ENCODE measurements at regions not wholly inside any gene's neighbourhood (a gene's known extent, or its start where the extent isn't known, plus 50 kb on each side); places are given as distances from the start of the nearest gene placed in this dataset.

DNA sequence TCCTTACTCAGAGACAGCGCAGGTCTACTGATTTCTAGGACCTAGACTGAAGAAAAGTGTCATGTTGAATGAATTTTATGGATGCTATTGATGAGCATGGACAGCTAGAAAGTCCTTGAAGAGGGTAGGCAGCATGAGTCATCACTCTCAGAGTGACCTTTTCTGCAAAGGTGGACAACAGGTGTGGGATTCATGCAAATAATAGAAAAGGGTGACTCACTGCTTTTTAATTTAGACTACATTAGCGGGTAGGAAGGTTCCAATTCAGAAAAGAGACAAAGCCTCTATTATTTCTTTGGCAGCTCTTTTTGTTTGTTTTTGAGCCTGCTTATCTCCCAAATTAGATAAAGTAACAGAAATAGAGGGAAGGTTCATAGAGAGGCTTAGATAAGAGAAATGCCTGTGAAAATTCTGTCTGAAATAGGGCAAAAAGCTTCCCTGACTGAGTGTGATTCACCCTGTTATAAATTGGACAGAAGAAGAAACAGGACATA is 191.4 kb downstream of the TENT5A start:
- no peaks in the 10 kb centered on the region for H3K27me3 ChIP-seq (ENCODE audit: control insufficient read depth in 3 of 3, insufficient read depth in 3 of 3, low read depth in 1 of 3, low read length in 3 of 3)
- no peak overlapping the region for H3K18ac ChIP-seq (ENCODE audit: low read length)
- H2BK120ac ChIP-seq (ENCODE audit: low read depth, low read length), result no peak overlapping the region
- no peak overlapping the region for H3K23ac ChIP-seq (ENCODE audit: low read depth, low read length, poor library complexity)
- no peak overlapping the region for H3K9ac ChIP-seq (ENCODE audit: low read depth, low read length, poor library complexity)
- no peak overlapping the region for H2AK5ac ChIP-seq (ENCODE audit: low read depth, low read length)
- H3K4me3 ChIP-seq (ENCODE audit: low read length in 2 of 2), result no peak overlapping the region
- no peak overlapping the region for H2BK12ac ChIP-seq (ENCODE audit: low read length)
- no peak overlapping the region for H2BK5ac ChIP-seq (ENCODE audit: low read length)
- no peak overlapping the region for H3K14ac ChIP-seq (ENCODE audit: low read length)
- H3K36me3 ChIP-seq (replicated peaks in 1 of 2; ENCODE audit: control insufficient read depth in 2 of 2, insufficient read depth in 2 of 2, low read length in 2 of 2), result no peaks in the 10 kb centered on the region
- no peak overlapping the region for H2BK15ac ChIP-seq (ENCODE audit: low read length)
- H2AFZ ChIP-seq (ENCODE audit: low read length), result no peak overlapping the region
- DNase-seq (ENCODE audit: low spot score), result peak; percentile 9
- H4K8ac ChIP-seq (ENCODE audit: low read depth, low read length), result no peak overlapping the region
- H3K27ac ChIP-seq (replicated peaks; ENCODE audit: low read length), result peak overlapping the region; percentile 30
- H3K9me3 ChIP-seq (replicated peaks in 1 of 2; ENCODE audit: control insufficient read depth in 2 of 2, insufficient read depth in 1 of 2, low read depth in 1 of 2, low read length in 2 of 2), result no peaks in the 10 kb centered on the region
- WGBS, 2 donors (ENCODE audit: extremely low coverage in 2 of 2, insufficient read length in 2 of 2, insufficient replicate concordance in 1 of 2), result no CpG with 5 or more reads among the region's 2 CpGs
- no peak overlapping the region for H3K4me2 ChIP-seq (ENCODE audit: insufficient read depth, low read length, poor library complexity, severe bottlenecking)
- no peak overlapping the region for H4K91ac ChIP-seq (ENCODE audit: low read depth, low read length, poor library complexity)
- H3K4me1 ChIP-seq (ENCODE audit: control insufficient read depth in 2 of 2, insufficient read depth in 1 of 2, low read depth in 1 of 2, low read length in 2 of 2), result peaks cover 3 to 12% of the 10 kb centered on the region in 2 donors
- H3K79me1 ChIP-seq (ENCODE audit: low read depth, low read length), result no peaks in the 10 kb centered on the region
- no peak overlapping the region for H3K4ac ChIP-seq (ENCODE audit: low read length)

DNA sequence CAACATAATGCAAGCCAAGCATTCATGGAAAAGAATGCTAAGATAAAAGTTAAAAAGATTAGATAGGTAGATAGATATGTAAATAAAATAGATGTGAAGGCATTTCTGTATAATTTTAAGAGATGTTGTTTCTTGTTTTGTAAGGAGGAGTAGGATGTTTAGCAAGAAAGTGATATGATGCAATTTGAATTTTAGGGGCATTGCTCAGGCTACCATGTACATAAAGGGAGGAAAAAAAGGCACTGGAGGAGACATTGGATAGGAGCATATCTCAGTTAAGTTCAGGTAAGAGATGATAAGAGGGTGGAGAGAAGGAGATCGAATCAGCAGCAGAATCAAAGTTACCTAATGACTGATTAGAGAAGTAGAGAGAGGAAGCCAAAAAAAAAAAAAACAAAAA is 194.7 kb downstream of the TENT5A start:
- Histone ChIP-seq H2BK15ac (ENCODE audit: low read length) (no peak overlapping the region), H3K4ac (ENCODE audit: low read length) (no peak overlapping the region), H3K27me3 (ENCODE audit: control insufficient read depth in 3 of 3, insufficient read depth in 3 of 3, low read depth in 1 of 3, low read length in 3 of 3) (no peaks in the 10 kb centered on the region), H4K8ac (ENCODE audit: low read depth, low read length) (no peak overlapping the region), H3K18ac (ENCODE audit: low read length) (no peak overlapping the region), H2BK12ac (ENCODE audit: low read length) (no peak overlapping the region), H2AFZ (ENCODE audit: low read length) (no peak overlapping the region), H2AK5ac (ENCODE audit: low read depth, low read length) (no peak overlapping the region), H2BK120ac (ENCODE audit: low read depth, low read length) (no peak overlapping the region), H3K79me1 (ENCODE audit: low read depth, low read length) (no peaks in the 10 kb centered on the region), H3K14ac (ENCODE audit: low read length) (no peak overlapping the region), H3K9me3 (replicated peaks in 1 of 2; ENCODE audit: control insufficient read depth in 2 of 2, insufficient read depth in 1 of 2, low read depth in 1 of 2, low read length in 2 of 2) (no peaks in the 10 kb centered on the region), H3K36me3 (replicated peaks in 1 of 2; ENCODE audit: control insufficient read depth in 2 of 2, insufficient read depth in 2 of 2, low read length in 2 of 2) (no peaks in the 10 kb centered on the region), H3K9ac (ENCODE audit: low read depth, low read length, poor library complexity) (no peak overlapping the region), H3K4me2 (ENCODE audit: insufficient read depth, low read length, poor library complexity, severe bottlenecking) (no peak overlapping the region), H3K23ac (ENCODE audit: low read depth, low read length, poor library complexity) (no peak overlapping the region), H4K91ac (ENCODE audit: low read depth, low read length, poor library complexity) (no peak overlapping the region), H3K4me3 (ENCODE audit: low read length in 2 of 2) (no peak overlapping the region), H3K27ac (replicated peaks; ENCODE audit: low read length) (no peak overlapping the region), H3K4me1 (ENCODE audit: control insufficient read depth in 2 of 2, insufficient read depth in 1 of 2, low read depth in 1 of 2, low read length in 2 of 2) (peaks cover 2 to 12% of the 10 kb centered on the region in 2 donors), H2BK5ac (ENCODE audit: low read length) (no peak overlapping the region)
- no peak for DNase-seq (ENCODE audit: low spot score)
- no CpG with 5 or more reads among the region's 1 CpG for WGBS, 2 donors (ENCODE audit: extremely low coverage in 2 of 2, insufficient read length in 2 of 2, insufficient replicate concordance in 1 of 2)

DNA sequence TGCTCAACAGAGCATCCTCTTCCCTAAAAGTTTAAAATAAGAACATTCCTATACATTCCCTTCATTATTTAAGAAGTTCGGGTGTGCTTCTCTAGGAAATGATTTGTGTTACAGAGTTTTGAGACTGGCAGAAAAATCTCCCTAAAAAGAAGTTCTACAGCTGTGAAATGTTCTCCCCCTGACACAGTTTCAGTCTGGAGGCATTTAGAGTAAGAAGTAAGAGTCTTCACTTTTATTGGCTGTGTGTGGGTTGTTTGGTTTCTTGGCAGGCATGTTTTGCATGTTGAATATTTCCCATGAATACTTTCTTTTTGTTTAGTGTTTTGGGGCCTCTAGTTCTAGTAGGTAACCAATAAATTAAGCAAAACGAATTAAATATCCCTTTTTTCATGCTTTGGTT is 195.9 kb downstream of the TENT5A start:
- Histone ChIP-seq H3K4me3 (ENCODE audit: low read length in 2 of 2) (no peak overlapping the region), H4K8ac (ENCODE audit: low read depth, low read length) (no peak overlapping the region), H2BK5ac (ENCODE audit: low read length) (no peak overlapping the region), H3K4me2 (ENCODE audit: insufficient read depth, low read length, poor library complexity, severe bottlenecking) (no peak overlapping the region), H2BK120ac (ENCODE audit: low read depth, low read length) (no peak overlapping the region), H3K18ac (ENCODE audit: low read length) (no peak overlapping the region), H2BK12ac (ENCODE audit: low read length) (no peak overlapping the region), H3K4ac (ENCODE audit: low read length) (no peak overlapping the region), H3K9ac (ENCODE audit: low read depth, low read length, poor library complexity) (no peak overlapping the region), H3K27me3 (ENCODE audit: control insufficient read depth in 3 of 3, insufficient read depth in 3 of 3, low read depth in 1 of 3, low read length in 3 of 3) (no peaks in the 10 kb centered on the region), H2BK15ac (ENCODE audit: low read length) (no peak overlapping the region), H2AFZ (ENCODE audit: low read length) (peak overlapping the region; percentile 73), H3K79me1 (ENCODE audit: low read depth, low read length) (no peaks in the 10 kb centered on the region), H3K14ac (ENCODE audit: low read length) (no peak overlapping the region), H2AK5ac (ENCODE audit: low read depth, low read length) (no peak overlapping the region), H3K4me1 (ENCODE audit: control insufficient read depth in 2 of 2, insufficient read depth in 1 of 2, low read depth in 1 of 2, low read length in 2 of 2) (peaks cover 4 to 5% of the 10 kb centered on the region in 2 donors), H3K36me3 (replicated peaks in 1 of 2; ENCODE audit: control insufficient read depth in 2 of 2, insufficient read depth in 2 of 2, low read length in 2 of 2) (no peaks in the 10 kb centered on the region), H3K27ac (replicated peaks; ENCODE audit: low read length) (no peak overlapping the region), H3K23ac (ENCODE audit: low read depth, low read length, poor library complexity) (no peak overlapping the region), H4K91ac (ENCODE audit: low read depth, low read length, poor library complexity) (no peak overlapping the region), H3K9me3 (replicated peaks in 1 of 2; ENCODE audit: control insufficient read depth in 2 of 2, insufficient read depth in 1 of 2, low read depth in 1 of 2, low read length in 2 of 2) (no peaks in the 10 kb centered on the region)
- WGBS, 2 donors (ENCODE audit: extremely low coverage in 2 of 2, insufficient read length in 2 of 2, insufficient replicate concordance in 1 of 2), result no CpG with 5 or more reads among the region's 2 CpGs
- DNase-seq (ENCODE audit: low spot score), result no peak

DNA sequence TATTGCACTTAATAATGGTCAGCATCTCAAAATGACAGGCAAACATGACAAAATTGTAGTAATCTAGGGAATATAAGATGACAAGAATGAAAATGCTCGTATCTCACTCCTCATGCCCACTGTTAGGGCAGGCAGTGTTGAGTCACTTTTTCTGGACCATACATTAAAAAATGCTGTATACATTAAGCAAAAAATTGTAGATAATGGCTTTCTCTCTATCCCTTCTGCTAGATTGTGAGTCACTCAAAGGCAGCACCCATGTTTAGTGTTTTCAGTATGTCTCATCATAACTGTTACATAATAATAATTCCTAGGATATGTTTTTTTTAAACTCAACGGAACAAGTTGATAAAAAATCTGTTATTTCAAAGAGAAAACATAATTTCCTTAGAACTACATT is 199.3 kb downstream of the TENT5A start:
- H3K14ac ChIP-seq (ENCODE audit: low read length), result no peak overlapping the region
- H2BK12ac ChIP-seq (ENCODE audit: low read length), result no peak overlapping the region
- H3K79me1 ChIP-seq (ENCODE audit: low read depth, low read length), result no peaks in the 10 kb centered on the region
- H4K91ac ChIP-seq (ENCODE audit: low read depth, low read length, poor library complexity), result no peak overlapping the region
- H3K23ac ChIP-seq (ENCODE audit: low read depth, low read length, poor library complexity), result no peak overlapping the region
- DNase-seq (ENCODE audit: low spot score), result no peak
- no peaks in the 10 kb centered on the region for H3K36me3 ChIP-seq (replicated peaks in 1 of 2; ENCODE audit: control insufficient read depth in 2 of 2, insufficient read depth in 2 of 2, low read length in 2 of 2)
- H2AFZ ChIP-seq (ENCODE audit: low read length), result no peak overlapping the region
- H3K9me3 ChIP-seq (replicated peaks in 1 of 2; ENCODE audit: control insufficient read depth in 2 of 2, insufficient read depth in 1 of 2, low read depth in 1 of 2, low read length in 2 of 2), result peaks cover 0 to 6% of the 10 kb centered on the region in 2 donors
- H2BK120ac ChIP-seq (ENCODE audit: low read depth, low read length), result no peak overlapping the region
- no peak overlapping the region for H3K18ac ChIP-seq (ENCODE audit: low read length)
- no peak overlapping the region for H2AK5ac ChIP-seq (ENCODE audit: low read depth, low read length)
- no peak overlapping the region for H3K4me2 ChIP-seq (ENCODE audit: insufficient read depth, low read length, poor library complexity, severe bottlenecking)
- H3K4me3 ChIP-seq (ENCODE audit: low read length in 2 of 2), result no peak overlapping the region
- no peak overlapping the region for H3K4ac ChIP-seq (ENCODE audit: low read length)
- H2BK5ac ChIP-seq (ENCODE audit: low read length), result no peak overlapping the region
- no peak overlapping the region for H4K8ac ChIP-seq (ENCODE audit: low read depth, low read length)
- no peak overlapping the region for H2BK15ac ChIP-seq (ENCODE audit: low read length)
- H3K9ac ChIP-seq (ENCODE audit: low read depth, low read length, poor library complexity), result no peak overlapping the region
- no peak overlapping the region for H3K27ac ChIP-seq (replicated peaks; ENCODE audit: low read length)
- no CpG with 5 or more reads among the region's 2 CpGs for WGBS, 2 donors (ENCODE audit: extremely low coverage in 2 of 2, insufficient read length in 2 of 2, insufficient replicate concordance in 1 of 2)
- no peaks in the 10 kb centered on the region for H3K27me3 ChIP-seq (ENCODE audit: control insufficient read depth in 3 of 3, insufficient read depth in 3 of 3, low read depth in 1 of 3, low read length in 3 of 3)
- H3K4me1 ChIP-seq (ENCODE audit: control insufficient read depth in 2 of 2, insufficient read depth in 1 of 2, low read depth in 1 of 2, low read length in 2 of 2), result peaks cover 0 to 2% of the 10 kb centered on the region in 2 donors

All from neuronal stem cell (in vitro differentiated cells).